Body of pancreas (tissue), 4 donors: ENCODE measurements at regions not wholly inside any gene's neighbourhood (a gene's known extent, or its start where the extent isn't known, plus 50 kb on each side); places are given as distances from the start of the nearest gene placed in this dataset.

Source experiments
- POLR2A ChIP-seq, 3 donors: fragments of 450-650 bp; IDR thresholded peaks; one replicate each; pipeline ENCODE4 v1.6.1; 2016; ENCODE audit warnings: antibody characterized with exemption in 3 of 3, mild to moderate bottlenecking in 2 of 3
- TF ChIP-seq, protein P1 (sequence below), 7 experiments: fragments of 450-650 bp in 4 of 7; fragments of 200-600 bp in 3 of 7; sonication (generic) in 3 of 7; IDR thresholded peaks; one replicate each; pipeline ENCODE4 v1.5.1; 2016 to 2019; ENCODE audit warnings: antibody characterized with exemption in 7 of 7

DNA sequence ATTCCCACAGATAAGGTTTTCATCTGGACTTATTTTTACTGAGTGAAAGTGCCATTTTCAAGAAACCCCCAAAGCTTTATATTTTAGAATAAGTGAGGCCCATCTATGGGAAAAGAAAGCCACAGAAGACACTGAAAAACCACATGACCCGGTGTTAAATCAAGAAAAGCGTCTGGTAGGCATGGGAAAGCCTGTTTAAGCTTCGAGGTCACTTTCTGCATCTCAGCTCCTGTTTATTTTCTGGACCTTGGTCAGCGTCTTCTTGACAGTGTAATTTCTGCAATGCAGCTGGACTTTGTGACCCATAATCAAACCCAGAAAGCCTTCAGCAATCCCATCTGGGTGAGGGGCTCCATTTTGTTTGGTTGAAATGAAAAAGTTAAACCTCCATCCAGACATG lies 59.6 kb upstream of the NEDD9 start:
- TF ChIP-seq, protein P1, sequence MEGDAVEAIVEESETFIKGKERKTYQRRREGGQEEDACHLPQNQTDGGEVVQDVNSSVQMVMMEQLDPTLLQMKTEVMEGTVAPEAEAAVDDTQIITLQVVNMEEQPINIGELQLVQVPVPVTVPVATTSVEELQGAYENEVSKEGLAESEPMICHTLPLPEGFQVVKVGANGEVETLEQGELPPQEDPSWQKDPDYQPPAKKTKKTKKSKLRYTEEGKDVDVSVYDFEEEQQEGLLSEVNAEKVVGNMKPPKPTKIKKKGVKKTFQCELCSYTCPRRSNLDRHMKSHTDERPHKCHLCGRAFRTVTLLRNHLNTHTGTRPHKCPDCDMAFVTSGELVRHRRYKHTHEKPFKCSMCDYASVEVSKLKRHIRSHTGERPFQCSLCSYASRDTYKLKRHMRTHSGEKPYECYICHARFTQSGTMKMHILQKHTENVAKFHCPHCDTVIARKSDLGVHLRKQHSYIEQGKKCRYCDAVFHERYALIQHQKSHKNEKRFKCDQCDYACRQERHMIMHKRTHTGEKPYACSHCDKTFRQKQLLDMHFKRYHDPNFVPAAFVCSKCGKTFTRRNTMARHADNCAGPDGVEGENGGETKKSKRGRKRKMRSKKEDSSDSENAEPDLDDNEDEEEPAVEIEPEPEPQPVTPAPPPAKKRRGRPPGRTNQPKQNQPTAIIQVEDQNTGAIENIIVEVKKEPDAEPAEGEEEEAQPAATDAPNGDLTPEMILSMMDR (IDR thresholded peaks at IDR 0.05): no peak
- TF ChIP-seq POLR2A (IDR thresholded peaks at IDR 0.05): no peak
